Fibroblast of lung (primary cell): ENCODE measurements at regions not wholly inside any gene's neighbourhood (a gene's known extent, or its start where the extent isn't known, plus 50 kb on each side); places are given as distances from the start of the nearest gene placed in this dataset.

Experiments used
- DNase-seq, 2 donors: peaks; one replicate each; pipeline versions ENCODE4 v3.0.0 to v3.0.0-alpha.2; 2010; ENCODE audit warnings: low read depth in 2 of 2
- H2AFZ ChIP-seq: 2 replicates; pipeline ENCODE4 v1.5.1; 2012; ENCODE audit warnings: low read length, control low read depth, inconsistent platforms
- H3K27ac ChIP-seq: 2 replicates; pipeline ENCODE4 v1.5.1; 2011; ENCODE audit warnings: low read length, control low read depth; ENCODE audit not compliant: insufficient read depth
- H3K27me3 ChIP-seq: 2 replicates; pipeline ENCODE4 v1.5.1; 2011; ENCODE audit warnings: mild to moderate bottlenecking, low read length; ENCODE audit not compliant: control insufficient read depth, insufficient read depth
- H3K36me3 ChIP-seq: 2 replicates; pipeline ENCODE4 v1.5.1; 2011; ENCODE audit warnings: low read length; ENCODE audit not compliant: control insufficient read depth, insufficient read depth
- H3K4me1 ChIP-seq: 2 replicates; pipeline ENCODE4 v1.5.1; 2011; ENCODE audit warnings: low read length; ENCODE audit not compliant: control insufficient read depth, insufficient read depth; ENCODE audit errors: extremely low read depth
- H3K4me2 ChIP-seq: 2 replicates; pipeline ENCODE4 v1.5.1; 2011; ENCODE audit warnings: low read length, control low read depth; ENCODE audit not compliant: insufficient read depth; ENCODE audit errors: extremely low read depth
- H3K4me3 ChIP-seq, 4 experiments: fragments of 200-600 bp in 1 of 4; sonication (generic) in 1 of 4; replicated peaks in 1 of 4; 2 replicates each; pipeline ENCODE4 v1.5.1; 2011 to 2016; ENCODE audit warnings: low read length in 4 of 4, low read depth in 3 of 4, mild to moderate bottlenecking in 3 of 4, control low read depth in 2 of 4, inconsistent platforms in 1 of 4, mixed read lengths in 1 of 4; ENCODE audit not compliant: insufficient read depth in 1 of 4; ENCODE audit errors: control extremely low read depth in 1 of 4
- H3K79me2 ChIP-seq: 2 replicates; pipeline ENCODE4 v1.5.1; 2012; ENCODE audit warnings: mild to moderate bottlenecking, low read length, inconsistent platforms; ENCODE audit not compliant: control insufficient read depth, insufficient read depth
- H3K9ac ChIP-seq: 2 replicates; pipeline ENCODE4 v1.5.1; 2011; ENCODE audit warnings: mild to moderate bottlenecking, low read length, control low read depth; ENCODE audit not compliant: insufficient read depth
- H3K9me3 ChIP-seq: 2 replicates; pipeline ENCODE4 v1.5.1; 2012; ENCODE audit warnings: low read depth, low read length; ENCODE audit not compliant: control insufficient read depth, insufficient read depth
- H4K20me1 ChIP-seq: 2 replicates; pipeline ENCODE4 v1.5.1; 2011; ENCODE audit warnings: low read length; ENCODE audit not compliant: control insufficient read depth, insufficient read depth; ENCODE audit errors: extremely low read depth
- EZH2 ChIP-seq: IDR thresholded peaks from 2 replicates; pipeline ENCODE4 v1.5.1; 2012; ENCODE audit warnings: low read length, control low read depth, mild to moderate bottlenecking; ENCODE audit errors: missing control alignments
- TF ChIP-seq, protein P1 (sequence below), 2 donors: IDR thresholded peaks in 1 of 2; conservative IDR thresholded peaks in 1 of 2; 1 replicate in 1 of 2; 2 replicates in 1 of 2; pipeline ENCODE4 v1.5.1; 2011 to 2012; ENCODE audit warnings: low read length in 2 of 2, control low read depth in 1 of 2, inconsistent platforms in 1 of 2, low read depth in 1 of 2, mild to moderate bottlenecking in 1 of 2

DNA sequence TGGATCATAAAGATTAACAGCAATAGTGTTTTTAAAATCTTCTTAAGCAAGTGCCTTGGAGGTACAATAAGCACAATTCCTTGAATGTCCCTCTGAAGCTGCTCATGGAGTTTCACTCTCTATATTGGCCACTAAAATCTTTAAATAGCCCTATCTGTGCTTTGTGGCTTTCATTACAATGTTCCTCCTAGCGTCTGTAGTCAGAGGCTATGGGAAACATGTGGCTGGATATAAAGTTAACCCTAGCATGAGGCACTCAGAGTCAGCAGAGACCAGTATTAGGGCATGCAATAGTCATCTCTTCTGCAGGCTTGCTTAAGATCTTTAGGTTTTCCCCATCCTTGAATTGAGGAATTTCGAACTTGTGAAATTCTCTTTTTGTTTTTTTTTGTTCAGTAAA, 668.2 kb downstream of the CDH11 start:
- Histone ChIP-seq H3K4me1 (no peaks in the 10 kb centered on the region), H3K27me3 (no peaks in the 10 kb centered on the region), H2AFZ (no peak overlapping the region), H3K27ac (no peak overlapping the region), H4K20me1 (no peaks in the 10 kb centered on the region), H3K4me3 (no peak overlapping the region), H3K36me3 (no peaks in the 10 kb centered on the region), H3K9ac (no peak overlapping the region), H3K79me2 (no peaks in the 10 kb centered on the region), H3K4me2 (no peak overlapping the region), H3K9me3 (no peaks in the 10 kb centered on the region)
- DNase-seq, result no peak
- TF ChIP-seq EZH2, result no peak
- TF ChIP-seq, protein P1, sequence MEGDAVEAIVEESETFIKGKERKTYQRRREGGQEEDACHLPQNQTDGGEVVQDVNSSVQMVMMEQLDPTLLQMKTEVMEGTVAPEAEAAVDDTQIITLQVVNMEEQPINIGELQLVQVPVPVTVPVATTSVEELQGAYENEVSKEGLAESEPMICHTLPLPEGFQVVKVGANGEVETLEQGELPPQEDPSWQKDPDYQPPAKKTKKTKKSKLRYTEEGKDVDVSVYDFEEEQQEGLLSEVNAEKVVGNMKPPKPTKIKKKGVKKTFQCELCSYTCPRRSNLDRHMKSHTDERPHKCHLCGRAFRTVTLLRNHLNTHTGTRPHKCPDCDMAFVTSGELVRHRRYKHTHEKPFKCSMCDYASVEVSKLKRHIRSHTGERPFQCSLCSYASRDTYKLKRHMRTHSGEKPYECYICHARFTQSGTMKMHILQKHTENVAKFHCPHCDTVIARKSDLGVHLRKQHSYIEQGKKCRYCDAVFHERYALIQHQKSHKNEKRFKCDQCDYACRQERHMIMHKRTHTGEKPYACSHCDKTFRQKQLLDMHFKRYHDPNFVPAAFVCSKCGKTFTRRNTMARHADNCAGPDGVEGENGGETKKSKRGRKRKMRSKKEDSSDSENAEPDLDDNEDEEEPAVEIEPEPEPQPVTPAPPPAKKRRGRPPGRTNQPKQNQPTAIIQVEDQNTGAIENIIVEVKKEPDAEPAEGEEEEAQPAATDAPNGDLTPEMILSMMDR (conservative IDR thresholded peaks at IDR 0.05 in 1 of 2, IDR thresholded peaks at IDR 0.05 in 1 of 2; ENCODE audit: low read depth in 1 of 2, low read length in 2 of 2), result no peak

DNA sequence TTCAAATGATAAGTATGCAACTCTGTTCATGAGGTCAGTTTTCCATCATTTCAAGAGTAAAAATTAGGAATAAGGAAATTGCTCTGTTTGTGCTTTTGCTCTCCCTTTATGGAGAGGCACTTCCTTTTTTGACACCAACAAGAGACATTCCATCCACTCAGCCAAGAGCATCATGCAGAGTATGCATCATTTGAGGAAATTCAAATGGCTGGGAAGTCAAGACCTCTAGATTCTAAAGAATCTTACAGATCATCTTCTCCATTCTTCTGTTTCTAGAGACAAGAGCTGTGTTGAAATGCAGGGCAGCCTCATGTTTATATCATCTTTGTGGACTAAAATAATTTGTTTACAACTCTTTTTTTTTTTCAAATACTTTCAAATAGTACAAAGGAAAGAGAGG, 669.4 kb downstream of the CDH11 start:
- Histone ChIP-seq H3K4me2 (no peak overlapping the region), H2AFZ (no peak overlapping the region), H3K79me2 (no peaks in the 10 kb centered on the region), H3K27me3 (no peaks in the 10 kb centered on the region), H3K9me3 (no peaks in the 10 kb centered on the region), H3K27ac (no peak overlapping the region), H3K4me1 (no peaks in the 10 kb centered on the region), H3K4me3 (no peak overlapping the region), H3K9ac (no peak overlapping the region), H3K36me3 (no peaks in the 10 kb centered on the region), H4K20me1 (no peaks in the 10 kb centered on the region)
- TF ChIP-seq EZH2, result no peak
- TF ChIP-seq, protein P1 (conservative IDR thresholded peaks at IDR 0.05 in 1 of 2, IDR thresholded peaks at IDR 0.05 in 1 of 2; ENCODE audit: low read depth in 1 of 2, low read length in 2 of 2), result no peak
- DNase-seq, result no peak

DNA sequence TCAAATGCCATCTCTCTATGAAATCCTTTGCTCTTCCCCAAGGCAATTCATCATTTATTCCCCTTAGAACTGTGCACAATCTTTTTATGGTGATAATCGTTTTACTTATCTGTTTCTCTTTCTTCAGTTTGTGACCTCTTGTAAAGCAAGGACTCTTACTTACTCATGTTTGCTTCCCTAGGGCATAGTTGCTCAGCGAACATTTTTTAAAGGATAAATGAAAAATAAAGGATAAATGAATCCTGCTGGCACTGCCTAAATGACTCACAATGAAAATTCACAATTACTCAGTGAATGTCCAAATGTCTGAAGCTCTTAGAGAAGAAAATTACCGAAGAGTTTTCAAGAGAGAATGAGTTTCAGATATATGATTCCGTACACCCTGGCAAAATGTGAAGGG, 671.7 kb downstream of the CDH11 start:
- Histone ChIP-seq H3K9ac (no peak overlapping the region), H3K4me3 (no peak overlapping the region), H3K9me3 (no peaks in the 10 kb centered on the region), H4K20me1 (no peaks in the 10 kb centered on the region), H3K4me2 (no peak overlapping the region), H3K36me3 (no peaks in the 10 kb centered on the region), H2AFZ (no peak overlapping the region), H3K4me1 (no peaks in the 10 kb centered on the region), H3K27me3 (no peaks in the 10 kb centered on the region), H3K27ac (no peak overlapping the region), H3K79me2 (no peaks in the 10 kb centered on the region)
- peak in 1 of 2 donors; percentile 50 for DNase-seq
- TF ChIP-seq, protein P1 (conservative IDR thresholded peaks at IDR 0.05 in 1 of 2, IDR thresholded peaks at IDR 0.05 in 1 of 2; ENCODE audit: low read depth in 1 of 2, low read length in 2 of 2), result no peak
- TF ChIP-seq EZH2, result no peak
